NCI-H1417 treated with DMSO at 0.1 percent for 48 hours (cell line): ENCODE measurements at regions not wholly inside any gene's neighbourhood (a gene's known extent, or its start where the extent isn't known, plus 50 kb on each side); places are given as distances from the start of the nearest gene placed in this dataset.

ENCODE experiments used
- DNase-seq: peaks from one replicate; lab custom pipeline; 2025; lab: John Stamatoyannopoulos, UW

GRCh38 chr18:60980422-60981005 is 352.7 kb upstream of the CDH20 start:
- DNase-seq, result no peak

GRCh38 chr18:60981682-60982328 is 351.4 kb upstream of the CDH20 start:
- peak; percentile 29 for DNase-seq

GRCh38 chr18:60982329-60982695 is 350.9 kb upstream of the CDH20 start:
- peak; percentile 53 for DNase-seq

GRCh38 chr18:60982928-60983327 is 350.3 kb upstream of the CDH20 start:
- DNase-seq, result no peak

GRCh38 chr18:60984510-60984909 is 348.7 kb upstream of the CDH20 start:
- DNase-seq, result no peak

- DNase-seq, result no peak
Observed at GRCh38 chr18:60987963-60988362, 345.3 kb upstream of the CDH20 start.

GRCh38 chr18:60996326-60996725 is 336.9 kb upstream of the CDH20 start:
- DNase-seq, result no peak

- no peak for DNase-seq
Observed at GRCh38 chr18:60996822-60997221, 336.4 kb upstream of the CDH20 start.

- DNase-seq, result no peak
Observed at GRCh38 chr18:61001138-61001537, 332.1 kb upstream of the CDH20 start.

- DNase-seq, result no peak
Observed at GRCh38 chr18:61006687-61007224, 326.5 kb upstream of the CDH20 start.

GRCh38 chr18:61019338-61020301 is 313.6 kb upstream of the CDH20 start:
- DNase-seq, result no peak

GRCh38 chr18:61025596-61025995 is 307.6 kb upstream of the CDH20 start:
- no peak for DNase-seq

GRCh38 chr18:61031626-61032025 is 301.6 kb upstream of the CDH20 start:
- no peak for DNase-seq

- DNase-seq, result no peak
Observed at GRCh38 chr18:61034580-61034979, 298.6 kb upstream of the CDH20 start.

- no peak for DNase-seq
Observed at GRCh38 chr18:61039251-61039650, 294.0 kb upstream of the CDH20 start.

- DNase-seq, result no peak
Observed at GRCh38 chr18:61047794-61048193, 285.4 kb upstream of the CDH20 start.

- no peak for DNase-seq
Observed at GRCh38 chr18:61057443-61057842, 275.8 kb upstream of the CDH20 start.

GRCh38 chr18:61062258-61062657 is 271.0 kb upstream of the CDH20 start:
- no peak for DNase-seq

GRCh38 chr18:61064911-61065310 is 268.3 kb upstream of the CDH20 start:
- DNase-seq, result peak; percentile 73

GRCh38 chr18:61076986-61077385 is 256.2 kb upstream of the CDH20 start:
- peak; percentile 45 for DNase-seq

GRCh38 chr18:61079714-61080113 is 253.5 kb upstream of the CDH20 start:
- DNase-seq, result no peak

- no peak for DNase-seq
Observed at GRCh38 chr18:61080954-61081528, 252.2 kb upstream of the CDH20 start.
